NCI-H446 (cell line): ENCODE measurements at regions not wholly inside any gene's neighbourhood (a gene's known extent, or its start where the extent isn't known, plus 50 kb on each side); places are given as distances from the start of the nearest gene placed in this dataset.
"Not testable (repeated sequence)": the region's sequence is repeated elsewhere in the genome, so short reads cannot be mapped to it uniquely, and the experiment has no call there.

ENCODE experiments used
- DNase-seq, 2 experiments: peaks; one replicate each; lab custom pipeline; 2025; lab: John Stamatoyannopoulos, UW

DNA sequence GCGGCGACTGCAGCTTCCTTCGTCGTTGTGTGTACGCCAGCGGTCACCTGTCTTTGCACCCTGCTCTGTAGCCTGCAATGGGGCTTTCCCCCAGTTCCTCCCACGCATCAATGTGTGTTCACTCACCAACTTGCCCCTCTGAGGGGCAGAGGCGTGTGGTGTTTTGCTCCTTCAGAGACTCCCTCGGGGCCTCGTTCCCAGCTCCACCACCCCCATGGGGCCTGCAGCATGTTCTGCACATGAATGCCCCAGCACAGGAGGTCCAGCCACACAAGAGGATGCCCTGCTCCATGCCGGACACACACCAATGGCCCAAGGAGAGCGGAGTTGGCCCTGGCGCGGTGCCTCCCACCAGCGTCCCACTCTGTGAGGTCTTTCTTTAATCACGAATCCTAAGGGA, 196.8 kb downstream of the BANP start:
- not testable (repeated sequence) for DNase-seq

DNA sequence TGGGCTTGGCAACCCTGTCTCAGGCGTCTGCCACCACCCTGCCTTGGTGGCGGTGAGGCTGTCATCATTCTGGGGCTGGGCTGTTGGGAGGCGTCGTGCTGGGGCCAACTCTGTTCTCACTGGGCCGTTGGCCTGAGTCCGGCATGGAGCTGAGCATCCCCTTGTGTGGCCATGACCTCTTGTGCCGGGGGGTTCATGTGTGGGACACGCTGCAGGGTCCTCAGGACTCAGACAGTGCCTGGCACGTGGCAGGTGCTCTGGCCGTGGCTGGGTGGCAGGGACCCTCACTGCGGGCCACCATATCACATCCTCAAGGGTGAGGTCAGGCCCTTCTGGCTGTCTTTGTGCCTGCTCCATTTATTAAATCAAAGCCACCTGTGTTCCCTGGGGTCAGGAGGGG, 197.4 kb downstream of the BANP start:
- DNase-seq: not testable (repeated sequence)

DNA sequence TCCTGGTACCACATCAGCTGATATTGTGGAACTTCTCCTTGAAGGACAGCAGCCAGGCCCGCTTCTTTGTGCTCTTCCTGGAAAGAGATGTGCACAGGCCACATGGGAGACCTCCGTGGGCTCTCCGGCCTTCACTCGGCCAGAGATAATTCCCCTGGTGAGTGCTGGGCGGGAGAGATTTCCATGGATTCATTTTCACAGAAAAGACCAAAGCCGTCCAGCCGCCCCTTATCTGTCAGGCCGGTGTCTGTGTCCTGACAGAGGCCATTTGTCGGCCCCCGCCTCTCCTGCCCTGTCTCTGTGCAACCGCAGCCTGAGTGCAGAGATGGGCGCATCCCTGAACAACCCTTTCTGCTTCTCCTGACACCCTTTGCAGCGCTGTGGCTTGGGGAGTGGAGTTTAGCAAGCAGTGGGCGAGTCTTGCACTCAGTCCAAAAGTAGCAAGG, 197.9 kb downstream of the BANP start:
- not testable (repeated sequence) for DNase-seq

DNA sequence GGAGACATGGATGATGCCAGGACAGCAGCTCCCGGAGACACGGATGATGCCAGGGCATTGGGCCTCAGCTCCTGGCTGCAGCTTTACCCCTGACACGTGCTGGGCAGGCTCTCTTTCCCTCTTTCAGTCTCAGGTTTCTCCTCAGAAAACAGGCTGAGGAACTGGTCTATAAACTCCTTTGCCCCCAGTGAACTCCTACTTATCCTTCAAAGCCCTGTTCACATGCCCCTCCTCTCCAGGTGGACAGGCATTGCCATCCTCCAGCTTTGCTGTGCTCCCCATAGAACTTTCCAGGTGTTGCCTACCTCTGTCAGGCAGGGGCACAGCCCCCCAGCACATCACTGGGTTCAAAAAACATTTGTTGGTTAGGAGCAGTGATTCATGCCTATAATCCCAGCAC, 198.4 kb downstream of the BANP start:
- not testable (repeated sequence) for DNase-seq

DNA sequence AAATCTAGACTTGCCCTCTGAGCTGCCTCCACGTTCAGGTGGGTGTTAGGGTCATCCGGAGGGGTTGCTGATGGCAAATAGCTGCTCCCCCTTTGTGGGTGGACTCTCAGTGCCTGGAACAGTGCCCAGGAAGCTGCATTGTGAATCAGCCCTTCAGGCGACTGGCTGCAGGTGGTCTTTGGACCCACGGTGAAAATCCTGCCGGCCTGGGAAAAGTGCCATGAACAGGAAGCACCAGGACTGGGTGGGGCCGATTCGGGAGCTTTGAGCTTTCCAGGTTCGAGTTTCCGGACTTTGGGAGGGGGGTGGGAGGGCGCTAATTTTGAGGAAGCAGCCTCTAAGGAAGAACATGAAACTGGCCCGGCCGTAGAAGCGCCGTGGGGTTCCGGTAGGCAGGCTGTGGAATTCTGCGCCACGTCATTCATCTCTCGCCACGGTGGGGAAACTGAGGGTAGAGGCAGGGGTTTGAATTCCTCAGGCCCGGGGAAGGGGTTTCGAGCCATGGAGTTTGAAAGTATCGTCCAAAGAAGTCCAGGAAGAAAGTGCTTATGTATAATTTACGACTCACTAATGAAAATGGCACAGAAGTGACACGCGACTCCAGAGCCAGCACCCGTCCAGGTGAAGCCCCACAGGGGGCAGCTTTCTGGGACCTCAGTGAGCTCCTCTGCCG, 199.4 kb downstream of the BANP start:
- not testable (repeated sequence) for DNase-seq

DNA sequence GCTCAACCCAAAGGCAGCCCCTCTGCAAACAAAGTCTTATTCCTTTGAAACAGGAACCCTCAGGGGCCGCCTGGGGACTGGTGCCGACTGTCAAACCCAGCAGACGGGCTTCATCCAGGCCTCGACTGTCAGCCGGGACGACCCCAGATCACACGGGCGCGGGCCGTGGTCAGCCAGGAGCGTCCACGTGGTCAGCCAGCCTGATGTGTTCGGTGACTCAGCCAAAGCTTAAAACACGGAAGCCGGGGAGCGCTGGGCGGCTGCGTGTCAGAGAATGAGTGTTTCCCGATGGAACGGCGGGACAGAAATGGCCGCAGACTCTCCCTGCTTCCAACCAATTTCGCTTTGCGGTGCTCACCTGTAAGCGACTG, 199.9 kb downstream of the BANP start:
- not testable (repeated sequence) for DNase-seq

DNA sequence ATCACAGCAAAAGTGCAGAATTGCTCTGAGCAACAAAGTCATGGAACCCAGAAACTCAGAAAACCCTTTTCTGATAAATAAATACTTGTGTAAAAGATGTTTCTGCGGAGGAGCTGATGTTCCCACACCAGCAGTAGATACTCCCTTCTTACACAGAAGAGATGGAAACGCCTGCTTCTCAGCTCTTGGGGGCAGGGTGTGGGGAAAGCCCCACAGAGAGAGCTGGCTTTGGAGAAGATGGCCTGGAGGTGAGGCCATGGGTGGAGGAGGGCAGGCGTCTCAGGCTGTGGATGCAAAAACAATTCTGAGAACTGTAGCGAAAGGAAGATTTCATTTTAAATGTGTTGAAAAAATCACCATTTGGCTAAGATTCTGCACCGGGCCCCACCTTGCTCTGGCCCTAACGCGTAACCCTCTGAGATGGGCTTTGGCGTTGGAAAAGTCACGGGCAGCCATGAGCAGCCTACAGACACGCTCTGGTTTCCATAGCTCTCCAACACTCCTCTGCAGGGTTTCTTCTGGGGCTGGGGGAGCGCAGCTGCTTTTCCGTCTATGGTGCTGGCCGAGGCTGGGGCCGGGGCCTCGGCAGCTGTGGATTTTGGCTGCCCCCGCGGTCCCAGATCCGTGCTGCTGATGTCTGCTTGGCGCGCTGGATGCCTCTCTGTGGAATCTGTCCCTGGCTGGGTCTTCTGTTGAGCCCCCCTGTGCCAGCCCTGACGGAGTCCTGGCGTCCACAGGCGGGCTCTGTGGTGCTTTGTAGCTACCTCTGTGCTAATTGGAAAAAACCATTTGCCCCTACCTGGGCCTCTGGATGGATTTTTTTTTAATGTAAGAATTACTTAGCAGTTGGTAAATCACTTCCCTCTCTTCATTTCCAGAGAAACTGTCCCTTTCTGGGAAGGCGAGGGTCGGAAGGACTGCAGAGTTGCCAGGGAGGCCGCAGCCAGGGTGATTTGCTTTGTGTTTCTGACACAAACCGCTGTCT, 200.9 kb downstream of the BANP start:
- DNase-seq: not testable (repeated sequence)

DNA sequence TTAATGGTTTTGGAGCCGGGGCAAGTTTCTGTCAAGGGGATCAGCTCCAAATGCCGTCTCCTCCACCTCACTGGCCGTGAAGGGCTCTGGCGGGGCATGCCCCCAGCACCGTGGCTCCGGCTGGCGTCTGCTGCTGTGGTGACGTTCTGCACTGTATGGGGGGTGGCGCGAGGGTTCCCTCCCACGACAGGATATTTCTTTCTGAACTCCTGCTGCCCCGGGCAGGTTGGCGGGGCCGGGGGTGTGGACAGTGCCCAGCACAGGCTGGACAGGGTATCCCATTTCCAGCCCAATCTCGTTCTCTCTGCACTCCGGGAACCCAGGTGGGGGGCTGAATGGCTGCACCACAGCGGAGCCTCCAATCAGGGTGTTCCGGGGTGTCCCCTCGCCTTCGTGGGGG, 201.6 kb downstream of the BANP start:
- DNase-seq: not testable (repeated sequence)

DNA sequence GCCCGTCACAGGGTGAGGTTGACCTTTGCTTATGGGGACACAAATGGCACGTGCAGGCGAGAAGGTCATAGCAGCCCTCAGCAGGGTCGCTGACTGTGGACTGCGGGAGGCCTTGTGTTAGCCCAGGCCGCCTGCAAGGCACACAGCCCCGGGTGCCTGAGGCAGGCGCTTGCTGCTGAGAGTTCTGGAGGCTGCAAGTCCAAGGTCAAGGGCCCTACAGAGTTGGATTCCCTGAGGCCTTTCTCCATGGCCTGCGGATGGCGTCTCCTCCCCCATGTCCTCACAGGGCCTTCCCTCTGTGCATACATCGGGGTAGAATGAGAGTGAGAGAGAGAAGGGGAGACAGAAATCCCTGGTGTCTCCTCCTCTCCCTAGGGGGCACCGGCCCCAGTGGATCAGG, 202.3 kb downstream of the BANP start:
- DNase-seq: not testable (repeated sequence)

DNA sequence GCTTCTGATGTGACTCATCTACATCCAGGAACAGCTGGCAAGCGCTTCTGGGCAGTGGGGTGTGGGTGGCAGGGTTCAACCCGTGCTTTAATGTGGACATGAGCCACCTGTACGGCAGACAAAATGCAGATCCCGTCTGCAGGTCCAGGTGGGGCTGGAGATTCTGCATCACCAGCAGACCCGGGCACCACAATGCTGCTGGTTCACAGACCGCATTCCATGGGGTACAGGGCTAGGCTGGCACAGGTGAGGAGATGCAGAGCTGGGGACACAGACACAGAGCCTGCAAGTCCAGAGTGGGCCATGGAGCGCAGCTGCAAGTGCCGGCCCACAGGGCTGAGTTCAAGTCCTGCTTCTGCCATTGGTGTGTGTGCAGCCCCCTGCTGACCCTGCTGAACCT, 203.7 kb downstream of the BANP start:
- DNase-seq: not testable (repeated sequence)

DNA sequence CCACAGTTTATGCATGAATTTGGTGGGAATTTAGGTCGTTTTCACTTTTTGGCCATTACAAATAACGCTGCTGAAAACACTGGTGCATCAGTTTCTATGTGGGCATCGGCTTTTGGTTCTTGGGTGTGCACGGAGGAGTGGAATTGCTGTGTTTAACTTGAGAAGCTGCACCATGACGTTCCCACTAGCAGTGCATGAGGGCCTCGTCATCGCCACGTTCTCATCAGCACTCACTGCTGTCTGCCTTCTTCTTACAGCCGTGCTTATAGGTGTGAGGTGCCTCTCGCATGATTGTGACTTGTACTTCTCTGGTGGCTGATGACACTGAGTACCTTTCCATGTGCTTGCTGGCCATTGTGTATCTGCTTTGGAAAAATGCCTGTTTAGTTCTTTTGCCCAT, 204.4 kb downstream of the BANP start:
- not testable (repeated sequence) for DNase-seq

DNA sequence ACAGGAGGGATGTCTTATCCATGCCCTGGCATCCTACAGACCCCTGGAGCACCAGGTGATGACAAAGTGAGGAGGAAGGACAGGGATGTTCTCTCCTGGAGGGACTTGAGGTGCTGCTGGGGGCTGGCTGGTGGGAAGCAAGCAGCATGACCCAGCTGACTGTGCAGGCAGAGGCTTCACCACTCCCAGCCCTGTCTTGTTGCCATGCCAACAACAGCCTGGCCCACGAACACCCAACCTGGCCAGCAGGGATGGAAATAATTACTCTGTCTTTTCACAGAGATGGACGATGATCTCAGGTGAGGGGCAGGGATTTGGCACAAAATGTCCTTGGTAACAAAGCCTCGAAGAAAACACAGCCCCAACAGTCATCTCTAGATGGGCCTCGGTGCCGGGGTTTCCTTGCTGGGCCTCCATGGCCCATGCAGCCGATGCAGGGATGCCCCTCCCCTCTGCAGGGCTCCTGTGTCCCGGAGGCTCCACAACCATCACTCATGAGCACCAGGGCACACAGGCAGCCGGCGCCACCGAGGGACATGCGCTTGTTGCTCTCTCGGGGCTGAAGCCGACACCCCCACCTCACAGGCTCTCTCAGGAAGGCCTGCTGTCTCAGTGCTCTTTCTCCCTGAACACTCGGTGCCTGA, 205.5 kb downstream of the BANP start:
- not testable (repeated sequence) for DNase-seq

DNA sequence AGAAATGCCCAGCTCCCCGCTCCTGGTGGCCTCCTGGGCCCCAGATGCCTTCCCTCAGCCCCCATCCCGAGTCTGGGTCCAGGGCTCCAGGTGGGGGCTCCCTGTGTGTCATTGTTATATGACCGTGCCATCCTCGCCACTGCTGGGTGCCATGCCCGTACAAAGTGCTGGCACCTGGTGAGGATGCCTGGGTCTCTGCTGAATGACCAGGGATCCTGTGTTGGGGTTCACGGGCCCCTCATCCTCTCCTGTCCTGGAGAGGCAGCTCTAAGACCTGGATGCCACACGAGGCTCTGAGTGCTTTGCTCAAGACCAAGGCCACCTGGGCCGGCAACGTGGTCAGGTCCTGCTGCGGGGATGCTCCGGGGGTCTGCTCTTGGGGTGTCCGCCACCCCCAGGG, 206.5 kb downstream of the BANP start:
- DNase-seq: not testable (repeated sequence)

DNA sequence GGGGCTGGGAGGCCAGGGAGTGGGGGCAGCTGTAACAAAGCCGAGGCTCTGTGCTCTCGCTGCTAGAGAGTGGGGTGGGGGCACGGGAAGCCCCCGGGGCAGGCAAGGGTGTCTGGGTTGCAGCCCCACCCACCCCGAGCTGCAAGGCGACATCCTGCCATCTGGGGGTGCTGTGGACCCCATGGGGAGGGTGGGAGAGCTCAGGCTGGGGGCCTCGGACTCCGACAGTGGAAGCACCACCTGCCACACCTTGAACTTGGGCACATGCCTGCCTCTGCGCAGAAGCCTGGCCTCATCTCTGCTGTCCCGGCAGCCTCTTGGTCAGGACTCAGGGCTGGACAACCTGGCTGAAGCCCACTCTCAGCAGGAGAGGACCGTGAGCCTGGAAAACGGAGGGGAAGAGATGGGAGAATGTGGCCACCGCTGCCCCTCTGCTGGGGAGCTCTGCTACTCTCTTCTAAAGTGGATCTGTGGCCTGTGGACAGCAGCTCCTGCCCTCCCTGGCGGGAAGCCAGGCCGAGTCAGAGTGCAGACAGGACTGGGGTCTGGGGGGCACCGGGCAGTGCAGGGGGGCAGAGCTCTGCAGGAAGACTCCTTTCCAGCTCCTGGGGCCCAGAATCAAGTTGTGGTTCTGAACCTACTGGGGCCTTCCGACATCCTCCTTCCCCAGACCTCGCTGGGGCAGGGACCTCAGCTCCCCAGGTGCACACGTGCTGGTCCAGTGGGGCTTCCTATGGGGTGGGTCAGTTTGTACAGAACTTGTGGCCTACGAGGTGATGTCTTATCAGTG, 207.2 kb downstream of the BANP start:
- not testable (repeated sequence) for DNase-seq

DNA sequence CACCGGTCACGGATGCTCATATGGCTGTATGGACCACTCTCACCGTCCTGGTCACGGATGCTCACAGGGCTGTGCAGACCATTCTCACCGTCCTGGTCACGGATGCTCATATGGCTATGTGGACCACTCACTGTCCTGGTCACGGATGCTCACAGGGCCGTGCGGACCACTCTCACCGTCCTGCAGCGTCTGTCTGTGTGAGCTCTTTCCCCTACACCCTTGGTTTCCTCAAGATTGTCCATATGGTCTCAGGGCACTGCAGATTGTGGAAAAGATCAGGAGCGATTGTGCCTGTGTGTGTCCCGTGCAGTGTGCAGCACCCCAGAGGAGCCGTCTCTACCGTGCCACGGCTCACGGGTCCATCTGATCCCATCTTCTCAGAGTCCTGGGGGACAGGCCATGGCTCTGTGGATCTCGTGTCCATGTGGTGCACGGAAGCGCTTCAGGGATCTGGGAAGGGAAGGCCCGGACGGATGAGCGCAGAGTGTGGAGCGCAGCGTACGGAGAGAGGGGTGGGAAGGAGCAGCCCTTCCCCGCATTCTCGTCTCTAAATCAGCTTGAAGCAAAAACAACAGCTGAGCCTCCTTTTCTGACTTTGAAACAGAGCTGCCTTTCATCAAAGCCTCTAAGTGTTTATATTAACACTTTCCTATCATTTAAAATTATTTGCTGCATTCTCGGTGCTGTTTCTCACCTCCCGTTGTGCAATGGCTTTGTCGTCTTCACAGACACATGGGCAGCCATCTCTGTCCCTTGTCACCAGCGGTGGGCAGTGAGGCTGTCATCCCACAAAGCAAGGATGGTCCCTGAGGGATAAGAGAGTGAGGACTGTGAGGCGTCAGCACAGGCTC, 208.0 kb downstream of the BANP start:
- DNase-seq: not testable (repeated sequence)

DNA sequence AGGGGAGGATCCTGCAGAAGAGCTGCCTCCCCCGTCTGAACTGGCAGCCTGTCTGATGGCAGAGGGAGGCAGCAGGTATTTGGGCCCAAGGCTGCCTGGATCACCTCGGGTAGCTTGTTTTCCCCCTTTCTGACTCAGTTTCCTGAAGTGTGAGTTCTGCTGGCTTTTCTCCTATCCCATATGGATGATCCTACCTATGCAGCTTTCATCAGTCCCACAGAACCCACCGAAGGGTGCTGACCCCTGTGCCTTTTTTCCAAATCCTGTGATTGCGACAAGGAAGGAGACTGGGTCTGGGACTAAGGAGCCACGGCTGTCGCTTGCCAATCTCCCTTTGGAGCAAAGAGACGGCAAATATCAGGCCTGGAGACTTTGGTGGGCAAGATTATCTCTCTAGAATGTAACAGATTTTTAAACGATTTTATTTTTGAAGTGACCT, 208.7 kb downstream of the BANP start:
- DNase-seq: not testable (repeated sequence)

DNA sequence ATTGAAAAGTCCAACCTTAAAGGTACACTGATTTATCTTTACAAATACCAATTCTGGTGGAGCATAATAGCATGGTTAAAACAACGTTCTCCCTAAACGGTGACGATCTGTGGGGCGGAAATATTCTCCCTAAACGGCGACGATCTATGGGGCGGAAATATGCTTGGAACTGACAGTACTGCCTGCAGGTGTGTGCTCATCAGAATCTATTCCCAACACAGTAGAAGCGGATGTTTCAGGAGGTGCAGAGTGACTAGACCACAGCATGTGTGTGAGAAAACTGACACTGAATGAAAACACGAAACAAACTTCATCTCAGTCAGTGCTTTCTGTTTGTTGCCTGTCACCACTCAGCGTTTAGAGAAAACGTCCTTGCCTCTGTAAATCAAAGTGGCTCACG, 210.0 kb downstream of the BANP start:
- DNase-seq: not testable (repeated sequence)

DNA sequence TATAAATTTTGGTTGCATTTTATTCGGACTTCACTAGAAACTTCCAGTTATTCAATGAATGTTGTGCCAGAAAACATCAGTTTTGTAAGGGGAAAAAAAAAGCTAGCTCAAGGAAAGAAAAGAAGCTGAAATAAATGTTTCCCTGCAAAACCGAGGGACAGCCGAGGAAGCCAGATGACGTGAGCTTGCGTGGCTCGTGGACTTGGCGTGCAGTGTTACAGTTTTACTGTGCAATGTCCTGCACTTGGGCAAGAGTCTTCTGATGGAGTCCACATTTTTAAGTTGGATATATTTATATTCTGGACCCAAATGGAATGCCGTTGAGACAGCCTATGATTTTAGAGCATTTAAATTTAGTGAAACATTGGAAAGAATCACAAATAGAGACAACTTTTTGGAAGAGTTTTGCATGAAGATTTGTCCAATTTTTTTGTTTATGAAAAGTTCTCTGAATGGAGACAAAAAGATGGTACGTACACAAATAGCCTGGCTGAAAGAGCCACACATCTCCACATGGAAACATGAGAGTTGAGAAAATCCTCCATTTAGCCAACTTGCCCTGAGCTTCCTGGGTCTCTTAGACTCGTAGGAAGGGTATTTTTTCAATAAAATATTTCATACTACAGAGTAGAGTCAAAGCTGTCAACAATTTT, 210.5 kb downstream of the BANP start:
- DNase-seq: not testable (repeated sequence)

DNA sequence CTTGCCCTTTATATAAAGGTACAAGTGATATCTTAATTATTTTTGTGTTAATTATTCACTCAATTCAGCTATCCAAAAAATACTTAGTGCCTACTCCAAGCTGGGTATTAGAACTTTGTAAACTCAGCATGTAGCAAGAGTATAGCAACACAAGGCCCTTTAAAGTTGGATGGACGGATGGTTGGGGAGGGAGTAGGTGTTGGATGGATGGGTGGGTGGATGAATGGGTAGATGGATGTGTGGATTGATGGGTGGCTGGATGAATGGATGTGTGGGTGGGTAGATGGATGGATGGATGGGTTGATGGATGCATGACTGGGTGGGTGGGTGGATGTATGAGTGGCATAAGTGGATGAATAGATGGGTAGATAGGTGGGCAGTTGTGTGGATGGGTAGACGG, 211.5 kb downstream of the BANP start:
- not testable (repeated sequence) for DNase-seq
